ENCODE measurements at regions not wholly inside any gene's neighbourhood (a gene's known extent, or its start where the extent isn't known, plus 50 kb on each side); places are given as distances from the start of the nearest gene placed in this dataset.

- FAIRE-seq: no peak
These were observed 437.2 kb upstream of the PKDCC start for GRCh38 chr2:41610501-41611190.

- no peak for FAIRE-seq
These were observed 429.1 kb upstream of the PKDCC start for GRCh38 chr2:41618754-41619153.

- no peak for FAIRE-seq
These were observed 426.7 kb upstream of the PKDCC start for GRCh38 chr2:41621095-41621494.

- FAIRE-seq: no peak
These were observed 426.3 kb upstream of the PKDCC start for GRCh38 chr2:41621563-41621962.

GRCh38 chr2:41622301-41622700 is 425.5 kb upstream of the PKDCC start:
- FAIRE-seq: no peak

GRCh38 chr2:41626936-41627335 is 420.9 kb upstream of the PKDCC start:
- no peak for FAIRE-seq

- no peak for FAIRE-seq
These were observed 413.1 kb upstream of the PKDCC start for GRCh38 chr2:41634686-41635085.

- FAIRE-seq: no peak
These were observed 402.9 kb upstream of the PKDCC start for GRCh38 chr2:41644936-41645335.

- no peak for FAIRE-seq
These were observed 400.3 kb upstream of the PKDCC start for GRCh38 chr2:41647468-41648050.

- FAIRE-seq: no peak
These were observed 390.6 kb upstream of the PKDCC start for GRCh38 chr2:41657226-41657625.

GRCh38 chr2:41659758-41660157 is 388.1 kb upstream of the PKDCC start:
- FAIRE-seq: no peak

- FAIRE-seq: no peak
These were observed 385.4 kb upstream of the PKDCC start for GRCh38 chr2:41662461-41662860.

- no peak for FAIRE-seq
These were observed 384.8 kb upstream of the PKDCC start for GRCh38 chr2:41663056-41663455.

GRCh38 chr2:41668529-41668928 is 379.3 kb upstream of the PKDCC start:
- no peak for FAIRE-seq

GRCh38 chr2:41678639-41679038 is 369.2 kb upstream of the PKDCC start:
- no peak for FAIRE-seq

- no peak for FAIRE-seq
These were observed 361.7 kb upstream of the PKDCC start for GRCh38 chr2:41686156-41686555.

GRCh38 chr2:41691561-41691960 is 356.3 kb upstream of the PKDCC start:
- FAIRE-seq: no peak

- FAIRE-seq: no peak
These were observed 353.2 kb upstream of the PKDCC start for GRCh38 chr2:41694536-41695049.

- no peak for FAIRE-seq
These were observed 352.4 kb upstream of the PKDCC start for GRCh38 chr2:41695198-41696113.

- no peak for FAIRE-seq
These were observed 350.4 kb upstream of the PKDCC start for GRCh38 chr2:41697389-41697788.

- no peak for FAIRE-seq
These were observed 349.0 kb upstream of the PKDCC start for GRCh38 chr2:41698678-41699422.

GRCh38 chr2:41701231-41701630 is 346.6 kb upstream of the PKDCC start:
- FAIRE-seq: no peak

GRCh38 chr2:41703123-41703522 is 344.7 kb upstream of the PKDCC start:
- FAIRE-seq: no peak
